ENCODE measurements at regions not wholly inside any gene's neighbourhood (a gene's known extent, or its start where the extent isn't known, plus 50 kb on each side); places are given as distances from the start of the nearest gene placed in this dataset.

DNA sequence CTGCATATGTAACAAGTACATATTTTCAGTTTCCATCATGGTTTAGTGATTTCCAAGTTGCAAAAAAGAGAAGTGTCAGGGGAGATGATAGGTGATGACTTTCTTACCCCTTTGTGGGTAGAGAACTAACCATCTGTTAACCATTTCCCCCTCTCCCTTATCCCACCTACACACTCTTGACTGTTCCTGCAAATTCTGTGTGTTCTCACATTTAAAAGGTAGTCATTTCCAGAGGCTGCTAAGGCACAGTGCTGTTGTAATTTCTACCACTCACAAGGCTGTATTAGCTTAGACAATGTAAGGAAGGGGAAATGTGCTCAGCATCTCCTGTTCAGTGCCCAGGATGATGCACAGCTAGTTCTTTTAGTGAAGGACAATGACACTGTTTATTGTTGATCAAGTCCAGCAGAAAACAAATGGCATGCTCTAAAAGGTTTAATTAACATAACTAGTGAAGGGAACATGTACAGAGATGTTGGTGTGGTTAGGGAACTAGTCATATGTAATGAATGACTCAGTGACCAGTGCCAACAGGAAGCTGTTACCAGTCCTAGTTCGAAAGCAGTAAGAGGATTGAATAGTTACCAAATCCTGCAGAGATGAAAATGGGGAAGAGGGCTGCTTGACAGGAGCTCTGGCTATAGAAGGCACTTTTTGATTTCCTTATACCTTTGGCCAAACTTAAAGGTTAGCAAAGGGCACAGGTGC, 165.1 kb downstream of the PLK2 start (continued):
- TF ChIP-seq, protein P1, sequence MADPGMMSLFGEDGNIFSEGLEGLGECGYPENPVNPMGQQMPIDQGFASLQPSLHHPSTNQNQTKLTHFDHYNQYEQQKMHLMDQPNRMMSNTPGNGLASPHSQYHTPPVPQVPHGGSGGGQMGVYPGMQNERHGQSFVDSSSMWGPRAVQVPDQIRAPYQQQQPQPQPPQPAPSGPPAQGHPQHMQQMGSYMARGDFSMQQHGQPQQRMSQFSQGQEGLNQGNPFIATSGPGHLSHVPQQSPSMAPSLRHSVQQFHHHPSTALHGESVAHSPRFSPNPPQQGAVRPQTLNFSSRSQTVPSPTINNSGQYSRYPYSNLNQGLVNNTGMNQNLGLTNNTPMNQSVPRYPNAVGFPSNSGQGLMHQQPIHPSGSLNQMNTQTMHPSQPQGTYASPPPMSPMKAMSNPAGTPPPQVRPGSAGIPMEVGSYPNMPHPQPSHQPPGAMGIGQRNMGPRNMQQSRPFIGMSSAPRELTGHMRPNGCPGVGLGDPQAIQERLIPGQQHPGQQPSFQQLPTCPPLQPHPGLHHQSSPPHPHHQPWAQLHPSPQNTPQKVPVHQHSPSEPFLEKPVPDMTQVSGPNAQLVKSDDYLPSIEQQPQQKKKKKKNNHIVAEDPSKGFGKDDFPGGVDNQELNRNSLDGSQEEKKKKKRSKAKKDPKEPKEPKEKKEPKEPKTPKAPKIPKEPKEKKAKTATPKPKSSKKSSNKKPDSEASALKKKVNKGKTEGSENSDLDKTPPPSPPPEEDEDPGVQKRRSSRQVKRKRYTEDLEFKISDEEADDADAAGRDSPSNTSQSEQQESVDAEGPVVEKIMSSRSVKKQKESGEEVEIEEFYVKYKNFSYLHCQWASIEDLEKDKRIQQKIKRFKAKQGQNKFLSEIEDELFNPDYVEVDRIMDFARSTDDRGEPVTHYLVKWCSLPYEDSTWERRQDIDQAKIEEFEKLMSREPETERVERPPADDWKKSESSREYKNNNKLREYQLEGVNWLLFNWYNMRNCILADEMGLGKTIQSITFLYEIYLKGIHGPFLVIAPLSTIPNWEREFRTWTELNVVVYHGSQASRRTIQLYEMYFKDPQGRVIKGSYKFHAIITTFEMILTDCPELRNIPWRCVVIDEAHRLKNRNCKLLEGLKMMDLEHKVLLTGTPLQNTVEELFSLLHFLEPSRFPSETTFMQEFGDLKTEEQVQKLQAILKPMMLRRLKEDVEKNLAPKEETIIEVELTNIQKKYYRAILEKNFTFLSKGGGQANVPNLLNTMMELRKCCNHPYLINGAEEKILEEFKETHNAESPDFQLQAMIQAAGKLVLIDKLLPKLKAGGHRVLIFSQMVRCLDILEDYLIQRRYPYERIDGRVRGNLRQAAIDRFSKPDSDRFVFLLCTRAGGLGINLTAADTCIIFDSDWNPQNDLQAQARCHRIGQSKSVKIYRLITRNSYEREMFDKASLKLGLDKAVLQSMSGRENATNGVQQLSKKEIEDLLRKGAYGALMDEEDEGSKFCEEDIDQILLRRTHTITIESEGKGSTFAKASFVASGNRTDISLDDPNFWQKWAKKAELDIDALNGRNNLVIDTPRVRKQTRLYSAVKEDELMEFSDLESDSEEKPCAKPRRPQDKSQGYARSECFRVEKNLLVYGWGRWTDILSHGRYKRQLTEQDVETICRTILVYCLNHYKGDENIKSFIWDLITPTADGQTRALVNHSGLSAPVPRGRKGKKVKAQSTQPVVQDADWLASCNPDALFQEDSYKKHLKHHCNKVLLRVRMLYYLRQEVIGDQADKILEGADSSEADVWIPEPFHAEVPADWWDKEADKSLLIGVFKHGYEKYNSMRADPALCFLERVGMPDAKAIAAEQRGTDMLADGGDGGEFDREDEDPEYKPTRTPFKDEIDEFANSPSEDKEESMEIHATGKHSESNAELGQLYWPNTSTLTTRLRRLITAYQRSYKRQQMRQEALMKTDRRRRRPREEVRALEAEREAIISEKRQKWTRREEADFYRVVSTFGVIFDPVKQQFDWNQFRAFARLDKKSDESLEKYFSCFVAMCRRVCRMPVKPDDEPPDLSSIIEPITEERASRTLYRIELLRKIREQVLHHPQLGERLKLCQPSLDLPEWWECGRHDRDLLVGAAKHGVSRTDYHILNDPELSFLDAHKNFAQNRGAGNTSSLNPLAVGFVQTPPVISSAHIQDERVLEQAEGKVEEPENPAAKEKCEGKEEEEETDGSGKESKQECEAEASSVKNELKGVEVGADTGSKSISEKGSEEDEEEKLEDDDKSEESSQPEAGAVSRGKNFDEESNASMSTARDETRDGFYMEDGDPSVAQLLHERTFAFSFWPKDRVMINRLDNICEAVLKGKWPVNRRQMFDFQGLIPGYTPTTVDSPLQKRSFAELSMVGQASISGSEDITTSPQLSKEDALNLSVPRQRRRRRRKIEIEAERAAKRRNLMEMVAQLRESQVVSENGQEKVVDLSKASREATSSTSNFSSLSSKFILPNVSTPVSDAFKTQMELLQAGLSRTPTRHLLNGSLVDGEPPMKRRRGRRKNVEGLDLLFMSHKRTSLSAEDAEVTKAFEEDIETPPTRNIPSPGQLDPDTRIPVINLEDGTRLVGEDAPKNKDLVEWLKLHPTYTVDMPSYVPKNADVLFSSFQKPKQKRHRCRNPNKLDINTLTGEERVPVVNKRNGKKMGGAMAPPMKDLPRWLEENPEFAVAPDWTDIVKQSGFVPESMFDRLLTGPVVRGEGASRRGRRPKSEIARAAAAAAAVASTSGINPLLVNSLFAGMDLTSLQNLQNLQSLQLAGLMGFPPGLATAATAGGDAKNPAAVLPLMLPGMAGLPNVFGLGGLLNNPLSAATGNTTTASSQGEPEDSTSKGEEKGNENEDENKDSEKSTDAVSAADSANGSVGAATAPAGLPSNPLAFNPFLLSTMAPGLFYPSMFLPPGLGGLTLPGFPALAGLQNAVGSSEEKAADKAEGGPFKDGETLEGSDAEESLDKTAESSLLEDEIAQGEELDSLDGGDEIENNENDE (IDR thresholded peaks at IDR 0.05; ENCODE audit: insufficient replicate concordance, low read length): no peak
- TF ChIP-seq RAD21 (IDR thresholded peaks at IDR 0.05 in 1 of 2, conservative IDR thresholded peaks at IDR 0.05 in 1 of 2; ENCODE audit: low read depth in 2 of 2, low read length in 2 of 2): no peak
- TF ChIP-seq, protein P2, sequence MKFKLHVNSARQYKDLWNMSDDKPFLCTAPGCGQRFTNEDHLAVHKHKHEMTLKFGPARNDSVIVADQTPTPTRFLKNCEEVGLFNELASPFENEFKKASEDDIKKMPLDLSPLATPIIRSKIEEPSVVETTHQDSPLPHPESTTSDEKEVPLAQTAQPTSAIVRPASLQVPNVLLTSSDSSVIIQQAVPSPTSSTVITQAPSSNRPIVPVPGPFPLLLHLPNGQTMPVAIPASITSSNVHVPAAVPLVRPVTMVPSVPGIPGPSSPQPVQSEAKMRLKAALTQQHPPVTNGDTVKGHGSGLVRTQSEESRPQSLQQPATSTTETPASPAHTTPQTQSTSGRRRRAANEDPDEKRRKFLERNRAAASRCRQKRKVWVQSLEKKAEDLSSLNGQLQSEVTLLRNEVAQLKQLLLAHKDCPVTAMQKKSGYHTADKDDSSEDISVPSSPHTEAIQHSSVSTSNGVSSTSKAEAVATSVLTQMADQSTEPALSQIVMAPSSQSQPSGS (IDR thresholded peaks at IDR 0.05; ENCODE audit: low read length): no peak

Data from H1 (cell line).